Astrocyte of the spinal cord (primary cell): ENCODE measurements at regions not wholly inside any gene's neighbourhood (a gene's known extent, or its start where the extent isn't known, plus 50 kb on each side); places are given as distances from the start of the nearest gene placed in this dataset.

ENCODE experiments used
- DNase-seq: peaks from one replicate; pipeline ENCODE4 v3.0.0; 2011; ENCODE audit warnings: low read depth, low spot score
- H3K4me3 ChIP-seq: 2 replicates; pipeline ENCODE4 v1.5.1; 2011; ENCODE audit warnings: low read depth, mild to moderate bottlenecking, low read length, moderate library complexity
- in situ Hi-C: cut with HindIII; loops from 2 replicates; pipeline ENCODE4 v1.10.0; 2017; ENCODE audit warnings: low sequenced_read_pairs
- TF ChIP-seq, protein P1 (sequence below): IDR thresholded peaks from 2 replicates; pipeline ENCODE4 v1.5.1; 2012; ENCODE audit warnings: low read depth, mild to moderate bottlenecking, low read length, inconsistent platforms

DNA sequence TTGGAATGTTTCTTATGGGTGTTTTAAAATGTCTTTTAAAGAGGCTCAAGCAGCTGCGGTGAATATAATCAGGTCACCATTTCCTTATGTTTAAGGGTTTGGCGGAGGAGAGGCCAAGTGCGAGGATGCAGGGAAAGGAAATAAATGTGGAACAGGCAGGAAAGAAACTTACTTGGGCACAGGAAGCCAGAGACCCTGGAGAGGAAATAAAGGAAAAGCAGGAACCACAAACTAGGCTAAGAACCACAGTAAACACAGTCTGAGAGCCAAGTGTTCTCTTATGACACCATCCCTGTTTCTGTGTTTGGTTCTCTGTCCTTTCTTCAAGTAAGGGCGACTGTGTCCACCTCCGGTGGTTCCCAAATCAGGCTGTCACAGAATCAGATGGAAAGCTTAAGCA, 166.5 kb downstream of the C9orf152 start:
- in situ Hi-C loops = no loop called here
- DNase-seq = no peak
- no peak overlapping the region for H3K4me3 ChIP-seq
- TF ChIP-seq, protein P1, sequence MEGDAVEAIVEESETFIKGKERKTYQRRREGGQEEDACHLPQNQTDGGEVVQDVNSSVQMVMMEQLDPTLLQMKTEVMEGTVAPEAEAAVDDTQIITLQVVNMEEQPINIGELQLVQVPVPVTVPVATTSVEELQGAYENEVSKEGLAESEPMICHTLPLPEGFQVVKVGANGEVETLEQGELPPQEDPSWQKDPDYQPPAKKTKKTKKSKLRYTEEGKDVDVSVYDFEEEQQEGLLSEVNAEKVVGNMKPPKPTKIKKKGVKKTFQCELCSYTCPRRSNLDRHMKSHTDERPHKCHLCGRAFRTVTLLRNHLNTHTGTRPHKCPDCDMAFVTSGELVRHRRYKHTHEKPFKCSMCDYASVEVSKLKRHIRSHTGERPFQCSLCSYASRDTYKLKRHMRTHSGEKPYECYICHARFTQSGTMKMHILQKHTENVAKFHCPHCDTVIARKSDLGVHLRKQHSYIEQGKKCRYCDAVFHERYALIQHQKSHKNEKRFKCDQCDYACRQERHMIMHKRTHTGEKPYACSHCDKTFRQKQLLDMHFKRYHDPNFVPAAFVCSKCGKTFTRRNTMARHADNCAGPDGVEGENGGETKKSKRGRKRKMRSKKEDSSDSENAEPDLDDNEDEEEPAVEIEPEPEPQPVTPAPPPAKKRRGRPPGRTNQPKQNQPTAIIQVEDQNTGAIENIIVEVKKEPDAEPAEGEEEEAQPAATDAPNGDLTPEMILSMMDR = no peak

- in situ Hi-C loops = no loop called here
- H3K4me3 ChIP-seq = peak overlapping the region; percentile 96
Observed at GRCh38 chr9:110047232-110047954, 160.6 kb downstream of the C9orf152 start.

DNA sequence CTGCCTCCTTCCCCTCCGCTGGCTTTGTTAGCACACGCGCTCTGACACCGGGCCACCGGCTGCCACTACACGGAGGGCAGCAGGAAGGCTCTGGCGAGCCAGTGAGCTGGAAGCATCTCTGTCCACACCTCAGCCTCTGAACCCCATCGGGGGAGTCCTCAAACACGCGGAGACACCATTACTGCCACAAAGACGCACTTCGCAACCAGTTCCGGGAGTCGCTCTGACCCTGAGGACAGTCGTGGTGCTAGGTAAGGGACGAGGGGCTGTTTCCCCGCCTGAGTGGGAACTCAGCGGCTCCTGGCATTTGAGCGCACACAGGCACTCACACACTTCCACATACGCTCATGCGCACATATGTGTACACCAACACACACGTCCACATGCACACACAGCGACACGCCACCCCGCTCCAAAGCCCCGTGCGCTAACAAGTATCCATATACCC, 160.0 kb downstream of the C9orf152 start:
- TF ChIP-seq, protein P1 = no peak
- peak overlapping the region; percentile 96 for H3K4me3 ChIP-seq
- no peak for DNase-seq
- in situ Hi-C loops = no loop called here

More at GRCh38 chr9:110047232-110047954, 160.6 kb downstream of the C9orf152 start:
- TF ChIP-seq, protein P1 = no peak
- no peak for DNase-seq

- peak; percentile 85 for DNase-seq
- peak overlapping the region; percentile 96 for H3K4me3 ChIP-seq
- TF ChIP-seq, protein P1 = no peak
- in situ Hi-C loops = no loop called here
Observed at GRCh38 chr9:110048403-110048975, 159.5 kb downstream of the C9orf152 start.

GRCh38 chr9:110048976-110049698, 158.8 kb downstream of the C9orf152 start:
- TF ChIP-seq, protein P1 = no peak
- peak overlapping the region; percentile 96 for H3K4me3 ChIP-seq
- peak; percentile 45 for DNase-seq
- in situ Hi-C loops = no loop called here

DNA sequence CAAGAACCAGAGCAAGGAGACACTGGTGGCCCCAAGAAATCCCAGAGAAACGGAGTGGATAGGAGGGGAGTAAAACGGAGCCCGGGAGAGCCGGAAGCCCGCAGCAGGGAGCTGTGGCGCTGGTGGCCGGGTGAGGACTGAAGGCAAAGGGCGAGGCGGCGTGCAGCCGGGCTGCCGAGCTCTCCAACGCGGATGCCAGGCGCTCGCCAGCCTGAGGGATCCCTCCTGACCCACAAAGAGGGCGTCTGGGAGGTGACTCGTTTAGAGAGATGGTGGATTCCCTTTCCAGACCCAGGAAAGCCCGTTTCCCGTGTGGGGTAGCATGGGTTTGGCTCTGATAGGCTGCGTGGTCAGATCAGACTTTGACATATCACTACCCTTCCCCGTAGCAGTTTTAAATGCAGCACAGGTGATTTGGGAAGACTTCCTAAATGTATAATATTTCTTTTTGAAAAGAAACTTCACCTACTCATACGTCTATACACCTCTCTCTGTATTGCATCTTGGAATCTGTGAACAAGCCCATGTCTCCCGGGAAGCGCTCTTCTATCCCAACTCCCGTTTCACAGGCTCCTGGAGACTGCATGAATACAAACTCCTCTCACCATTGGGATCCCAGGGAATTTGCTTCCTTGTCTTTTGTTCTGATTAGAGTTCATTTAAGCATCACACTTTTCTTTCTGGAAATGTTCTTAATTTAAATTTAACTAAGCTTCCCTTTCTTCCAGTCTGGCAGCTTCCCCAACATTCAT, 158.1 kb downstream of the C9orf152 start:
- in situ Hi-C loops = no loop called here
- TF ChIP-seq, protein P1 = no peak
- peak; percentile 35 for DNase-seq

More for the DNA sequence above, 158.1 kb downstream of the C9orf152 start:
- H3K4me3 ChIP-seq = peak overlapping the region; percentile 96
